ENCODE measurements at regions not wholly inside any gene's neighbourhood (a gene's known extent, or its start where the extent isn't known, plus 50 kb on each side); places are given as distances from the start of the nearest gene placed in this dataset.

DNA sequence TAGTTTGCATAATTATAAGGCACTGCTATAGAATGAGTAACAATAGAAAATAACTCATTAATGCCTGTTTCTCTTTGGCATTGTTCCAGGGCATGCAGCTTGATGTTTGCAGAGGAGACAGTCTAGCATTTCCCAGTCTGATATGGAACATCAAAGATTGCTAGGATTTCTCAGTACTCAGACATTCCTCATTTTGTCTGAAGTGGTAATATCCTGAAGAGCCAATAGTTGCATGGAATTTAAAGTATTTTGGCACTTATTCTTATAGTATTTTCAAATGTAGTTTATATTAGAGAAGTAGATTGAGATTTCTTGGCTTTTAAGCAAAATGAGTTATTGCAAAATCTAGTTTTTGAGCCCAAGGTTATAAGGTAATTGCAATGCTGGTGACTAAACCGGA is 337.3 kb upstream of the E2F7 start:
- no peaks in the 10 kb centered on the region for H3K4me1 ChIP-seq

DNA sequence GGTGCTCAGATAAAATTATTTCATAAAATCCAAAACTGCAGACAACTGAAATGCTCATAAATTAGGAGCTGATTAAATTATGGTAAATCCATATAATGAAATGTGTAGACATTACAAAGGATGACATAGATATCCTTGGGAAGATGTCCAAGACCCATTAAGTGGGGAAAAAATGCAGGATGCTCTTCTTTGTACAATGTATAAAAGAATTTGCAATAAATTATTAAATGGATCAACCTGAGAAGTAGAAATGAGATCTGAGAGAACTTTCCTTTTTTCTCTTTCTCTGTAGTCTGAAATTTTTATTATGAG is 336.4 kb upstream of the E2F7 start:
- H3K4me1 ChIP-seq = no peaks in the 10 kb centered on the region
- ATAC-seq (no peak), DNase-seq (no peak)
- H3K27me3 ChIP-seq = no peaks in the 10 kb centered on the region
- intact Hi-C loops (cut with DNase I) = no loop called here
- no peaks in the 10 kb centered on the region for H3K36me3 ChIP-seq (replicated peaks in 1 of 2; ENCODE audit: insufficient read depth in 1 of 2, low read depth in 2 of 2)
- TF ChIP-seq POLR2A (IDR thresholded peaks at IDR 0.05) = no peak
- TF ChIP-seq, protein P1, sequence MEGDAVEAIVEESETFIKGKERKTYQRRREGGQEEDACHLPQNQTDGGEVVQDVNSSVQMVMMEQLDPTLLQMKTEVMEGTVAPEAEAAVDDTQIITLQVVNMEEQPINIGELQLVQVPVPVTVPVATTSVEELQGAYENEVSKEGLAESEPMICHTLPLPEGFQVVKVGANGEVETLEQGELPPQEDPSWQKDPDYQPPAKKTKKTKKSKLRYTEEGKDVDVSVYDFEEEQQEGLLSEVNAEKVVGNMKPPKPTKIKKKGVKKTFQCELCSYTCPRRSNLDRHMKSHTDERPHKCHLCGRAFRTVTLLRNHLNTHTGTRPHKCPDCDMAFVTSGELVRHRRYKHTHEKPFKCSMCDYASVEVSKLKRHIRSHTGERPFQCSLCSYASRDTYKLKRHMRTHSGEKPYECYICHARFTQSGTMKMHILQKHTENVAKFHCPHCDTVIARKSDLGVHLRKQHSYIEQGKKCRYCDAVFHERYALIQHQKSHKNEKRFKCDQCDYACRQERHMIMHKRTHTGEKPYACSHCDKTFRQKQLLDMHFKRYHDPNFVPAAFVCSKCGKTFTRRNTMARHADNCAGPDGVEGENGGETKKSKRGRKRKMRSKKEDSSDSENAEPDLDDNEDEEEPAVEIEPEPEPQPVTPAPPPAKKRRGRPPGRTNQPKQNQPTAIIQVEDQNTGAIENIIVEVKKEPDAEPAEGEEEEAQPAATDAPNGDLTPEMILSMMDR (IDR thresholded peaks at IDR 0.05) = no peak
- no peak overlapping the region for H3K27ac ChIP-seq
- H3K4me3 ChIP-seq = no peak overlapping the region
- no peaks in the 10 kb centered on the region for H3K9me3 ChIP-seq

More for the DNA sequence above, 337.3 kb upstream of the E2F7 start:
- Histone ChIP-seq H3K36me3 (replicated peaks in 1 of 2; ENCODE audit: insufficient read depth in 1 of 2, low read depth in 2 of 2) (no peaks in the 10 kb centered on the region), H3K4me3 (no peak overlapping the region), H3K9me3 (no peaks in the 10 kb centered on the region), H3K27ac (no peak overlapping the region), H3K27me3 (no peaks in the 10 kb centered on the region)
- DNase-seq (no peak), ATAC-seq (no peak)
- WGBS, 2 donors = 28 to 29% methylated on average over 1 of the region's 1 CpG
- intact Hi-C loops (cut with DNase I) = no loop called here
- TF ChIP-seq, protein P1 (IDR thresholded peaks at IDR 0.05) = no peak
- TF ChIP-seq POLR2A (IDR thresholded peaks at IDR 0.05) = no peak

DNA sequence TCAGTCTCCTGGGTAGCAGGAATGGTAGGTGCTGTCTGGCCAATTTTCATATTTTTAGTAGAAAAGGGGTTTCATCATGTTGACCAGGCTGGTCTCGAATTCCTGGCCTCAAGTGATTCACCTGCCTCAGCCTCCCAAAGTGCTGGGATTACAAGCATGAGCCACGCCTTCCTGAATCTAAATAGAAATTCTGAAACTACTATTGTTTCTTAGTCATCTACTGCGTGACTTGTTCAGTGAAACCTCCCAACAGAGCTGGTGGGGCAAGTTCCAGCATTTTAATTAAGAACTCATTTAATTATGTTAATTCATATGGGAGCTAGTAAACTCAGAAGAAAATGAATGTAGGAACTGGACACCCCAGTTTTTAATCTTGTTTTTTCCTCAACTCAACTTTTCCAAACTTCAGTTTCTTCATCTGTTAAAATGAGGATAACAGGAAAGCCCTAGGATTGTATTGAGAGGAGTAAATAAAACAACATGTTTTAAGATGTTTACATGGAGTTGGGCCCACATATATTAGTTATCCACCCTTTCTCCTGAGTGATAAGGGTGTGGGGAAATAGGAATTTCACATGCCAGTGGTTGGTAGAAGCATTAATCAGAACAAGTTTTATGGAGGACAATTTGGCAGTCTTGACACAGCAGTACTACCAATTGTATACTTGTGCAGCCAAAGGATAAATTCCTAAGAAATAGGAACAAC is 335.8 kb upstream of the E2F7 start:
- 65 to 85% methylated on average over 3 of the region's 3 CpGs for WGBS, 2 donors
- Histone ChIP-seq H3K4me3 (no peak overlapping the region), H3K4me1 (no peaks in the 10 kb centered on the region), H3K27me3 (no peaks in the 10 kb centered on the region), H3K9me3 (no peaks in the 10 kb centered on the region), H3K36me3 (replicated peaks in 1 of 2; ENCODE audit: insufficient read depth in 1 of 2, low read depth in 2 of 2) (no peaks in the 10 kb centered on the region), H3K27ac (no peak overlapping the region)
- TF ChIP-seq, protein P1 (IDR thresholded peaks at IDR 0.05) = no peak
- TF ChIP-seq POLR2A (IDR thresholded peaks at IDR 0.05) = no peak
- DNase-seq = no peak
- no peak for ATAC-seq
- intact Hi-C loops (cut with DNase I) = no loop called here

DNA sequence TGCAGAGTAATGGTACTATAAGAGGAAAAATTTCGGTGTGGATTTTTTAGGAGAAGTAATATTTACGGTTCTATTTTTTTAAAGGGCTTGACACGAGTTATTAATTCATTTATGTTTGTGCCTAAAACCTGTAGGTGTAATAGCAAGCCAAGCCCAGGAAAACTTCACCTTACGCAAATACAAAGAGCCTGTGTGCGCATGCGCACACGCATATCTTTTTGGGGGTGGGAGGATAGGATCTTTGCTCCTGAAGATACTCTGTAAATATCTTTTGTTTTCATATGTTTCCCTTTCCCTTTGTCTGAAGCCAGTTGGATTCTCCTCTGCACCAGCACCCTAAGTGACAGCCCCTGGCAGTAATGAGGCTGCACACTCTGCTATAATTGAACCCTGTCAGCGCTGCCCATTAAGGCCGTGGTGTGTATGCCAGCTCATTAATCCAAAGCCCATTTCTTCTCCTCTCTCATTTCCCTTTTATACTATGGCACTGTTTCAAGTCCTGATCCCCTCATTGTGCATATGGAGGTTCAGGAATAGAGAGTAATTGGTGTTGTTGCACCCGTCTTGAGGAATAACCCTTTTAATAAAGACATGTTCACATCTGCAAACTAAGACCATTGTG is 327.2 kb upstream of the E2F7 start:
- H3K4me3 ChIP-seq = no peak overlapping the region
- intact Hi-C loops (cut with DNase I) = no loop called here
- H3K9me3 ChIP-seq = no peaks in the 10 kb centered on the region
- no peaks in the 10 kb centered on the region for H3K36me3 ChIP-seq (replicated peaks in 1 of 2; ENCODE audit: insufficient read depth in 1 of 2, low read depth in 2 of 2)
- no peak overlapping the region for H3K27ac ChIP-seq
- WGBS, 2 donors = 73 to 76% methylated on average over 10 of the region's 10 CpGs
- no peaks in the 10 kb centered on the region for H3K4me1 ChIP-seq
- TF ChIP-seq, protein P1 (IDR thresholded peaks at IDR 0.05) = no peak
- no peak for TF ChIP-seq POLR2A (IDR thresholded peaks at IDR 0.05)
- ATAC-seq (no peak), DNase-seq (no peak)
- H3K27me3 ChIP-seq = no peaks in the 10 kb centered on the region
